Esophagus muscularis mucosa (tissue), 3 donors: ENCODE measurements at regions not wholly inside any gene's neighbourhood (a gene's known extent, or its start where the extent isn't known, plus 50 kb on each side); places are given as distances from the start of the nearest gene placed in this dataset.

ENCODE experiments used
- POLR2A ChIP-seq: fragments of 450-650 bp; IDR thresholded peaks from one replicate; pipeline ENCODE4 v1.6.1; 2017; ENCODE audit warnings: antibody characterized with exemption, moderate library complexity, mild to moderate bottlenecking, low read depth
- POLR2AphosphoS5 ChIP-seq, 2 donors: sonication (generic); formaldehyde crosslinking; IDR thresholded peaks; one replicate each; pipeline ENCODE4 v1.6.1; 2017; ENCODE audit warnings: antibody characterized with exemption in 2 of 2
- TF ChIP-seq, protein P1 (sequence below), 3 experiments: fragments of 200-600 bp in 2 of 3; fragments of 450-650 bp in 1 of 3; sonication (generic) in 2 of 3; IDR thresholded peaks; one replicate each; pipeline ENCODE4 v1.5.1; 2017 to 2019; ENCODE audit warnings: antibody characterized with exemption in 3 of 3, mild to moderate bottlenecking in 2 of 3, moderate library complexity in 1 of 3

DNA sequence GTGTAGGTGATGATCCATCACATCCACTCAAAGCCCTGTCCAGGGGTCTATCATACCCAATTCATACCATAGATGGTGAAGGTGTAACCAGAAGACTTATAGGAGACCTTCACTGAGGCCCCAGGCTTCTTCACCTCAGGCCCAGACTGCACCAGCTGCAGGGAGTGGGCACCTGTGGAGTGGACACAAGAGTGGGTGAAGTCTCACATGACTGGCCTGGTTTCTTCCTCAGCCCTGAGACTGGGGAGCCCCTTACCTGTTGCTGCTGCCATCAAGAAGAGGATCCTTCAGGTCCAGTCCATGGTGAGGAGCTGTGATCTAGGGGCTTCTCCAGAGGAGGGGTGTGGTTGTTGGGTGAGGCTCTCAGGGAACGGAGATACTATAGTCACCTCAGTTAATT, 851.0 kb downstream of the TMEM121 start:
- TF ChIP-seq, protein P1, sequence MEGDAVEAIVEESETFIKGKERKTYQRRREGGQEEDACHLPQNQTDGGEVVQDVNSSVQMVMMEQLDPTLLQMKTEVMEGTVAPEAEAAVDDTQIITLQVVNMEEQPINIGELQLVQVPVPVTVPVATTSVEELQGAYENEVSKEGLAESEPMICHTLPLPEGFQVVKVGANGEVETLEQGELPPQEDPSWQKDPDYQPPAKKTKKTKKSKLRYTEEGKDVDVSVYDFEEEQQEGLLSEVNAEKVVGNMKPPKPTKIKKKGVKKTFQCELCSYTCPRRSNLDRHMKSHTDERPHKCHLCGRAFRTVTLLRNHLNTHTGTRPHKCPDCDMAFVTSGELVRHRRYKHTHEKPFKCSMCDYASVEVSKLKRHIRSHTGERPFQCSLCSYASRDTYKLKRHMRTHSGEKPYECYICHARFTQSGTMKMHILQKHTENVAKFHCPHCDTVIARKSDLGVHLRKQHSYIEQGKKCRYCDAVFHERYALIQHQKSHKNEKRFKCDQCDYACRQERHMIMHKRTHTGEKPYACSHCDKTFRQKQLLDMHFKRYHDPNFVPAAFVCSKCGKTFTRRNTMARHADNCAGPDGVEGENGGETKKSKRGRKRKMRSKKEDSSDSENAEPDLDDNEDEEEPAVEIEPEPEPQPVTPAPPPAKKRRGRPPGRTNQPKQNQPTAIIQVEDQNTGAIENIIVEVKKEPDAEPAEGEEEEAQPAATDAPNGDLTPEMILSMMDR (IDR thresholded peaks at IDR 0.05), result no peak
- TF ChIP-seq POLR2A, result no peak
- no peak for TF ChIP-seq POLR2AphosphoS5 (IDR thresholded peaks at IDR 0.05)
